DMS79 (cell line): ENCODE measurements at regions not wholly inside any gene's neighbourhood (a gene's known extent, or its start where the extent isn't known, plus 50 kb on each side); places are given as distances from the start of the nearest gene placed in this dataset.
"Not testable (repeated sequence)": the region's sequence is repeated elsewhere in the genome, so short reads cannot be mapped to it uniquely, and the experiment has no call there.

Source experiments
- DNase-seq: peaks from one replicate; lab custom pipeline; 2025; lab: John Stamatoyannopoulos, UW

DNA sequence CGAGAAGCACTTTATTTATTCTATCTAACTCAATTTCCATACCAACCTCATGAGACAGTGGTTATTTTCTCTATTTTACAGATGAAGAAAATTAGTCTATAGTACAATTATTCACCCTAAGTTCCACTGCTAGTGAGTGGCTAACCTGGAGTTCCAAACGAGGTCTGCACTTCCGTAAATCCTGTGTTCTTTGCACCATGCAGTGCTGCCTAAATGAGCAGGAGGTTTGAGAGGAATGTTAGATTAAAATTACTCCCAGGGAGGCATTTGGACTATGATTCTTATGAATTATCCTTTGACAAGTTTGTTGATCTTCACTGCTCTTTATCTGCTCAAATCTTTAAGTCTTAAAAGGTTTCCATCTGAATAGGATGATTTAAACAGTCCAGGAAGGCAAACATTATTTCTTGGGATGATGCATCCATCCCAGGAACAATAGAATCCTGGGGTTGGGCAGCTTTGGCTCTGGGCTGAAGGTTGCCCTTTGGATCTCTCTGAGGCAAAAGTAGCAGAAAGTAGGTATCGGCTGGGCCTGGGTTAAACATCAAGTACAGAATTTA is 400.8 kb downstream of the REEP3 start:
- no peak for DNase-seq

DNA sequence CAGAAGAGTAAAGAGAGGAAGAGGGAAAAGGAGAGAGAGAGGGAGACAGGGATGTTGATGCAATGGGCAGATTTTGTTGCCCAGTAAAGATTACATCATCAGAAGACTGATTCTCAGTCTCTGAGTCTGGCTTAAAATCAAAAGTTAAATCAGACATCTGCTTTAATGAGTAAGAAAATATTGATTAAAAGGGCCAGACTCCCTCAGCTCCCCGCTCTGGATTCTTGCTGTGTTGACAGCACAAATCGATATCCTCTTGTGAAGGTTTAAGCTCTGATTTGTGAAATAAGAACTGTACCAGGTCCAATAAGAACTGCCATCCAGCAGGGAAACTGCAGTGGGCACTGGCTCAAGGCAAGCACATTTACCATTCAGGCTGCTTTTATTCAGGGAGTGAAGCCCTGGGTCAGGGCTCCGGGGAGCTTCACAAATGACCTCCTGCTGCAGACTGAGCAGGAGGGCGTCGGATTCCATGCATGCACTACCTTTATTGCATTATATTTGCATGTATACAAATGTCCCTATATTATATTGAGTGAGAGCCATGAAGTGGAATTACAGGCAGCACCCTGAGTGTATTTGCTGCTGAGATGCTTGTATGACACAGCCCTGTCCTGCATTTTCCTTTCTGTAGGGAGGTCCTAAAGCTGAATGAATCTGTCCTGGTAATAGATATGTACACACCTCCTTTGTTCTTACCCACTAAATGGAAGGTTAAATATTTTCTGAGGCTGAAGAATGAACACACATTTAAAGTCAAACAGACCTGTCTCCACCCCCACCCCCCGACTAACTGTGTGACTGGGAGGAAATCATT is 401.5 kb downstream of the REEP3 start:
- DNase-seq: no peak

DNA sequence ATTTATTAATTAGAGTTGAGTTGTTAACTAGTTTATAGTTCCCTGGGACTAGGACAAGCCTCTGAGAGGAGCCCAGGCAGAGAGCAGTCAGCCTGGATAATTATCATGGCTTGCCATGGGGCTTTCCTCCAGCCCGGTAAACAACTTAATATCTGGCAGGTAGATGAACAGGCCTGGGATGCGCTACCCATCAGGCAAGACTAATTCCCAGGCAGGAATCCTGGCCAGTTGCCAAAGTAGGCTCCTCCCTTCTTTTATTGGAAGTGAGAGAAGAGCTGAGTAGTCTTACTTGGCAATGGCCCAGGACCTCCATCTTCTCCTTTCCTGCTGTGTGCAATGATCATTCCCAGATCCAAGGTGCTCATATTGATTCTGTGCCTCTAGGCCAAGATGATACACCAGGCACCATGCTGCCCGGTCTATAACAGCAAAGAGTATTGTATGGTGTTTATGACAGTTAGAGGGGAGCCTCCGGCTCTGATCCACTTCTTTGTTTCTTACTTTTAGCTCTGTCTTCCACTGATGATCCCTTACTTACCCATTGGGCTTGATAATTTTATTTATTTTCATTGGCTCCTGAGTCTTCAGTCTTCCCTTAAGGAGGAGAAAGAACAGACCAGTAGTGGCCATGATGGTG is 408.7 kb downstream of the REEP3 start:
- no peak for DNase-seq

DNA sequence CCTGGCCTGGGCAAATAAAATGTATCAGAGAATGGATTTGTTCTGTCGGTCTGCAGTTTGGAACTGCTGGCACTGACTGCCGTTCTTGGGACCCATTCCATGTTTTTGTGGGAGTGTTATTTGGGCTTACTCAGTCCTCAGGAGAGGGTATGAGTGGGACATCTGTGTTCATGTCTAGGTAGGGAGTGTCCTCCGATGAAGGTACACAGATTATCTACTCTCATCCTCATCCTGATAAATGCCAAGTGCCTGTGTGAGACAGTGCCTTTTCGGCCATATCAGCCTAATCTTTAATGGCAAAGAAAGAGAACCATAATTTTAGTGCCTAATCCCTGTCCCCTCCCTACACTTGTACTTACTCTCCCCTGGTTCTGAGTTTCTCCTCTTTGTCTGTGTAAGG is 409.4 kb downstream of the REEP3 start:
- DNase-seq: no peak

DNA sequence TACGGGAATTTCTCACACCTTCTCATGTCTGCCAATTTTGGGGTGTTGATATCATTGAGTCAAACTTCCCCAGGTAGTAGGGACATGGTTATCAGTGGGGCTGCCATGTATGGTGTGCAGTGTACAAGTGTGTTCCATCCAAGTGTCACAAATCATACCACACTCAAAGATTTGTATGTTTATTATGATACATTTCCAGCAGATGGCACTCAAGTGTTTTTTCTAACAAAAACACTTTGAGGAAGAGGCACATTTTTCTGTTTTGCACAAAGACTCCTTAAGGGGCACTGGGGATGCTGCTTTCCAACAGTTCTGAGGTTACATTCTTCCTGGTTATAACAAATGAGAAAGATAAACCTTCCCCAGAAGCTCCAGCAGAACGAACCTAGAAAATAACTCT is 414.5 kb downstream of the REEP3 start:
- no peak for DNase-seq

DNA sequence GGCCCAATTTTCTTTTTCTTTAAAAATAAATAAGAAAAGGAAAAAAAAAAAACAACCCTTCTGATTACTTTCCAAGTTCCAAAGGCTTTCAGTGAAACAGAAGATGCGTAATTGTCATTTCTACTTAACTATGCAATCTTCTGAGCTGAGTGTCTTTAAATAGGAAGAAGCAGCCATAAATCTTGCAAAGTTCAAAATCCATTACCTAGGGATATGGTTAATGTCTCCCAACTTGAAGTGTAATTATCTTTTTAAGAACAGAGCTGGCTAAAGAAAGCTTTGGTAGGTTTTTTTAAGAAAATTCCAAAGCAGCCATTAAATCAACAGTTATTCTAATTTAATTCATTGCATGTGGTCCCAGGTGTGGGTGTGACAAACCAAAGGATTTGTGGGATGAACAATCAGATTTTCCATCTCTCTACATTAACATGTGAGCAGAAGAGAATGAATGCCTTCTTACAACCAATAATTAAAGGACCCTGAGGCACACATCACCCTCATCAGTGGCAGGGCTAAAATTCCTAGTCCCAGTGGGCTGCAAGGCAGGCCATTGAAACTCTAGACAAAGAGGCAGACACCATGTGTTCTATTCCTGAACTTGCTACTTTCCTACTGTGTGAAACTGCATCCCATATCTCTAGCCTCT is 419.2 kb downstream of the REEP3 start:
- no peak for DNase-seq

DNA sequence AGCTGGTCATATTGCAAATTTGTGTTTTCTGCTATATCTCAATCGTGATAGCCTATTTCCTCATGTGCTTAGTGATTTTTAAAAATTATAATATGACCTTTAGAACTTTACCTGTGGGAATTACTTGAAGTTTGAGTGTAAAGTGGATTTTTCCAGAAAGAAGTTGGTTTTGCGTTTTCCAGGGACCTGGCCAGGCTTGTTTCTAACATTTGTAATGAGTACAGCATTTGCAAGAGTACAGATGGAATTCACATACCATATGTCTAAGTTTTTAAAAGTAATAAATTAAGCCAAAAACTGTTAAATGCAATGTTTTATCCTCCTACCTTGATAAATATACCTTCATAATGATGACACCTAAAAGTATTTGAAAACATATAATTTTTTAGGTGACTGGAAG is 443.2 kb downstream of the REEP3 start:
- no peak for DNase-seq

DNA sequence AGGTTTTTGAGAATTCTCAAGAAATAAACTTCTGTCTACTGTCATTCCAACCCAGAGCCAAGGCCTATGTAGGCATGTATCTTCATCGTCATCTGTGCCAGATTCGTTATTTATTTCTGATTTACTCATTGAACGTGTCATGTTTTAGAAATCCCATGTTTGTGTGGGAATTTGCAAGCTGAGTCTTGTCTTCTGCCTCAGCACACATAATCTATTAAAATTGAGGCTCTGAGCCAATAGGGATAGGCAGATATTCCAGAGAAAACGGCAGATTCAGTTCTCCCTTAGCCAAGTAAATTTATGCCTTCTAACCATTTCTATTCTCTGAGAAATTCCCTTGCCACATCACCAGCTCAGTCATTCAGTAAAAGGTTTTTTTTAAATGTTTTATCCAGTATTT is 444.6 kb downstream of the REEP3 start:
- DNase-seq: no peak

DNA sequence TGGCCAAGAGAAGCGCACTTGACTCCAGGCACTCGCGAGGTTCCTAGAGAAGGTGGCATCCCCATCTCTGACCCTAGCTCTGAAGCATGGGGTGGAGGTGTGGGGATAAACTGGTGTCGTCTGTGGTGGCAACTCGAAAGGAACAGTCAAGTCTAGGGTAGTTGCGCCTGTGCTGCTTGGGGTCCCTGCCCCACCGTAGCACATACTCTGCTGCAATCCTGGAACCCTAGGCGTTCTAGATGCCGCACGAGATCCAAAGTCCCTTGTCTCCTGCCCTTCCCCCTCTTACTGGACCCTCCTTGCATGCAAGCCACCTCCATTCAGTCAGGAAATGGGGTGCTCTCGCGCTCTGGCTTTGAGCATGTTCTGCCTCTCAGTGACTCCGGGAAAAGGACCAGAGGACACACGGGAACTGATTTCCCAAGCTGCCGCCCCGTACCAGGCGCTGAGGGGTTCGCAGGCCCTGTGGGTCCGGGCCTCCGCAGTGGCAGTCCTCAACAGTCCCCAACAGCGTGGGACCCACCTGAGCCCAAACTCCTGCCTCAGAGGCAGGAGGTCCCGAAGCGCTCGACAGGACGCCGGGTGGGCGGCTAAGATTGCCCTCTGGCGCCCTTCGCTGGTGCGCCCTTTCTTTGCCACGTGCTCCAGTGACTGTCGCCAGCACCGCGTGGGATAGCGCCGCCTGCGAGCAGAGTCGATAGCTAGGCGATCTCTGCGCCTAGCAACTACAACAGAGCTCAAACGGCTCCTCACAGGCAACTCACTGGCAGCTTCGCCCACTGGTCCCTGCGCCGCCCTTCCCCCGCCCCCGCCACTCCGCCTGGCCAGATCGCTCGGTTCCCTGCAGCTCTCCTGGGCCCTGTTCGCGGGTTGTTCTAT is 452.0 kb downstream of the REEP3 start:
- no peak for DNase-seq

DNA sequence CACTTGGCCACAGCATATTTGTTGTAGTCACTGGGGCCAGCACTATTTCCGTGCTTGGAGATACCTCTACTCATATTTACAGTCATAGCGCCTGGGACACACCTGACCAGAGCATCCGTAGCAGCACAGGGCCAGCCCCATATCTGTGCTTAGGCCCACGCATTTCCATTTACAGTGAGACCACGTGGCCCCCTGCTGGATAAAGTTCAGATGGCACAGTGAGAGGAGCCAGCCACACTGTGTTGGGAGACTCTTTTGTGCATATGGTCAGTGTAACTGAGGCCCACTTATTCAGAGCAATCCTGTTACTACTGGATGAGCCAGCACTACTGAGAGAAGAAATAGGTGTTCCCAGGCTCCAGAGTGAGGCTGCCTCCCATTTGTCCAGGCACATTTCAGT is 455.3 kb downstream of the REEP3 start:
- no peak for DNase-seq

DNA sequence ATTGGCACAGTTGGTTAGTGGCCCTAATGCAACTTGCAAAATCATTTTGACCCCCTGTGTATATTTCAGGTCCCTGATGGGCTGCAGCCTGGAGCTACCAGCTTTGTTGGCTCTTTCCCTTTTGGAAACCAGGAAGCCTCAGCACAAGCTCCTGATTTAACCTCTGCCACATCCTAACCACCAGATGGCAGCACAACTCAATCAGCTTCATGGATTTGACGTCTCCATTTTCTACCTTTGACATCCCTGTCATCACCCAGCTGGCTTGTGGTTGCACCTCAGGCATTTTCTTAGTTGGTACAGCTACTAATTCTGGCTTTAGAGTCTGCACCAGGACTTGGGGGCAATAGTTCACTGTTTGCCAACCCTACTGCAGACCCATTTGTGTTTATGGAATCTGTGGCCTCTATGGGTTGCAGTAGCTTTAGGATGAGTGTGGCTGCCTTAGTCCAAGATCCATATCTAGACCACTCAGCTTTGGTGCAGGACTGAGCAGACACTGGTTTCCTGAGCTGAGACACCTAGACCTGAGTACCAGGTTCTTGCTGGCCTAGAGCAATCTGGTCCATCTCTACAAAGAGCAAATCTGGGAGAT is 456.2 kb downstream of the REEP3 start:
- no peak for DNase-seq

DNA sequence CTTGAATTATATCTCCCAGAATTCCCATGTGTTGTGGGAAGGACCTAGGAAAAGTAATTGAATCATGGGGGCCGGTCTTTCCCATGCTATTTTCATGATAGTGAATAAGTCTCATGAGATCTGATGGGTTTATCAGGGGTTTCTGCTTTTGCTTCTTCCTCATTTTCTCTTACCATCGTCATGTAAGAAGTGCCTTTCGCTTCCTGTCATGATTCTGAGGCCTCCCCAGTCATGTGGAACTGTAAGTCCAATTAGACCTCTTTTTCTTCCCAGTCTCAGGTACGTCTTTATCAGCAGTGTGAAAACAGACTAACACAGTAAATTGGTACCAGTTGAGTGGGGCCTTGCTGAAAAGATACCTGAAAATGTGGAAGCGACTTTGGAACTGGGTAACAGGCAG is 459.7 kb downstream of the REEP3 start:
- not testable (repeated sequence) for DNase-seq

DNA sequence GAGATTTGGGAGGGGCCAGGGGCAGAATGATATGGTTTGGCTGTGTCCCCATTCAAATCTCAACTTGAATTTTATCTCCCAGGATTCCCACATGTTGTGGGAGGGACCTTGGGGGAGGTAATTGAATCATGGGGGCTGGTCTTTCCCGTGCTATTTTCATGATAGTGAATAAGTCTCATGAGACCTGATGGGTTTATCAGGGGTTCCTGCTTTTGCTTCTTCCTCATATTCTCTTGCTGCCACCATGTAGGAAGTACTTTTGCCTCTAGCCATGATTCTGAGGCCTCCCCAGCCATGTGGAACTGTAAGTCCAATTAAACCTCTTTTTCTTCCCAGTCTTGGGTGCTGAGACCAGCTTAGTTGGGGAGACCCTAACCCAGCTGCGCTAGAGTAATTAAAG is 462.9 kb downstream of the REEP3 start:
- not testable (repeated sequence) for DNase-seq

DNA sequence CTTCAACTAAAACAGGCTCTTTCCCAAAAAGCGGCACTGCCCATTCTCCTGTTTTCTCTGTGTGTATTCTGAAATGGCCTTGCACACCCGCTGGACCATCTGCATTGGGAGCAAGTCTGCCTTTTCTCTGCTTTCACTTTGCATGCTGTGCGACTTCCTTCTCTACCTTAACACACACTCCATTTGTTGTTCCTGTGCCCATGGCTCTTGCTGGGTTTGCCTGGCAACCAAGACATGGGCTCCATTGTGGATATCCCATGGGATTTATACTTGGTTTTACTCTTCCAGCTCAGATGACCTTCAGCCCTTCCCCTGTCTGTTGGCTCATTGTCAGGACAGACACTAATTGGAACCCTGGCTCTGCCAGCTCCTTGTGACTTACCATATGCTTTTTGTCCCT is 465.3 kb downstream of the REEP3 start:
- no peak for DNase-seq

DNA sequence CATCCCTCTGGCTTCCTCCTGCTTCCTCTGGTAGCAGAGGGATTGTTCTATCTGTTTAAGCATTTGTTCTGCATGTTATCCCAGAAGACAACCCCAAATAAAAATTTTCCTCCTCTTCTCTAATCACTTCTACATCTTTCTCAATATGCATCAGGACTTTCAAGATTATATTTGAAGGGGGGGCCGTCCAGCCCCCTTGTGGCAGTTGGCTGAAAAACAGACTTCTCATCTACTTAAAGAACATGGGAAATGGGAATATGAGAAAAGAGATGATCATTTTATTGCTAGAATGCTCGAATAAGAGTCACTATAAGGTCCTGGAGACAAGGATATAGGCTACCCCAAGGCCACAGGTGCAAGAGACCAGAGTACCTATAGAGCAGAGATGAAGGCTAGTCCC is 466.0 kb downstream of the REEP3 start:
- DNase-seq: no peak

DNA sequence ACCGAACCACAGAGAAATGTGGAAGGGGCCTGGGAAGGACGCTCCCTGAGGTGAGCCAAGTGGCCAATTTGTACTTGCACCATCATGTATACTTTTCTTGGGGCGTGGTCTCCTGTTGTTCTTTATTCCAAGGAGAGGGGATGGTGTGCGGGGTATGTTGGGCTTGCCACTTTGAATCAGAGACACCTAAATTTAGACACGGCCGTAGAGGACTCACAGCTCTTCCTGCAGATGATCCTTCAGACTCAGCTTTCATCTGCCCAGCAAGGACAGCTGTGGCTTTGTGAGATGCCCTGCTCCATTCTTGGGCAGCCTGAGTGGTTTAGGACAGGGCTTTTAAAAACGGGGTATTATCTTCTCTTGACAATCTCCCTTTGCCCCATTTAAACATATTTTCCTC is 473.2 kb downstream of the REEP3 start:
- no peak for DNase-seq

DNA sequence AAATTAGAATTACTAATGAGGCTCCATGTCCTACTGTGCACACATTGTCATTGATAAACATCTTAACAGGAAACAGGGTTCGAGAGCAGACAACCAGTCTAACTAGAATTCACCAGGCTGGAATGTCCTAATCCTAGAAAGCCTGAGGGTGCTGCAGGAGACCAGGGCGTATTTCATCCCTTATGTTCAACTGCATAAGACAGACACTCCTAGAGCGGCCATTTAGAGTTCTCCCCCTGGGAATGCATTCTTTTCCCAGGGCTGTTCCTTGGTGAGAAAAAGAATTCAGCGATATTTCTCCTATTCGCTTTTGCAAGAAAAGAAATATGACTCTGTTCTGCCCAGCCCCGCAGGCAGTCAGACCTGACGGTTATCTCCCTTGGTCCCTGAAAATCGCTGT is 486.0 kb downstream of the REEP3 start:
- no peak for DNase-seq

DNA sequence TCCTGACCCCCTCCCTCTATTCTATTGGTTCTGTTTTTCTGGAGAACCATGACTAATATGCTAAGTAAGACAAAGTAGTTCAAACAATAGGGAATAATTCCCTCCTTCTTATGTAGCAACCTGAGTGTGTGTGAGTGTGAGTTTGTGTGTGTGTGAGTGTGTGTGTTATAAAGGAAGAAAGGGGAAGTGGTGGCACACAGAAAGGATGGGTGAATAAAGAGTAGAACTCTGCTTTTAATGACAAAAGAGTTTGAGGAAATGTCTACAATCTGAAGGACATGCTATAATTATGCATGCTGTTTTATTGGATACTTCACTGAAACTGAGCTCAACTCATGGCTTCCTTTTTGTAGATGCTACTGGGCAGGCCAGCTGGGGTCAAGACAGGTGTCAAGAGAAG is 489.5 kb downstream of the REEP3 start:
- DNase-seq: no peak

DNA sequence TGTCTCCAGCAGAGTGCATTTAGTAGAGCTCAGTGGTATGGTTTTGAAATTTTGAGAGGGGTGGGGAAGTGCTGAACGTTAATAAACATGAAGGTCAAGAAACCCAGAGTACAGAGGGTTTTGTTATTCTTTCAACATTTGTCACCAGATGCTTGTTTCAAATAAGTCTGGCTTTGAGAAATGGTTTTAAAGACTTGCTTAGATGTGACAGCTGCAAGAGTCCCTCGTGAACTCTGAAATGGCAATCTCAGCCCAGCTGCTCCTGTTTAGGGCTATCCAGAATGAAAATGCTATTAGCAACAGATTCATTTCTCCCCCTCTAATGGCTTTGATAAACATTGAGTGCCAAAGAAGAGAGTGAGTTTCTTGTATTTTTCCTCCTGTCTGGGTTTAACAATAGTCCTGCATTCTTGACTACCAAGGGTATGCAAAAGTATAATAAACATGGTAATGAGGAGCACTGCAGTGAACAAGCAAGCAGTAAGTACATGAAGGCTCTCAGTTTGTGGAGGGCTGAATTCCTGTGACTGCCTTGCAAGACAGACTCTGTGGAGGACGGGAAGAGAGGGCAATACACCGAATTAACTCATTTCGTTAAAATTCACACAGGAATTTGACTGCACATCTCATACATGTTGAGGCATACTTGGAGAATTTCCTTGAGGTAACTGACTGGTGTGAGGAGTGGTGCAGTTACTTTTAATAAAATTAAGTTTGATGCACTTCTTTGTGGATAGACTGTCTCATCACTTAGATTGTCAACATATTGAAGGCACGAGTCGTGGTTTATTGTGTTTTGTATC is 490.9 kb downstream of the REEP3 start:
- no peak for DNase-seq

DNA sequence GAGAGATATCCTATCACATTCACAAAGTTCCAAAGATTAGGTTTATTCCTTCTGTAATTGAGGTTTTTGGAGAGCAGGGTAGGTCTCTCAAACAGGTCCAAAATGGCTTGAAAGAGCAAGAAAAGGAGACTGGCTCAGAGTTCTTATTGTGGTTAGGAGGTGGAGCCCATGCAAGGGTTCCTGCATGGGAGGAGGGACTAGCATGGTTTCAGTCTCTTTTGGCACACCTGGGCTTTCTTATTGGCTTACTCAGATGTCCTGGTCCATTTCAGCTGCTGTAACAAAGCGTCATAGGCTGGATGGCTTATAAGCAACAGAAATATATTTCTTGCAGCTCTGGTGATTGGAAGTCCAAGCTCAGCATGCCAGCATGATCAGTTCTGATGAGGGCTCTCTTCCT is 493.1 kb downstream of the REEP3 start:
- DNase-seq: no peak
